Skeletal muscle satellite cell (primary cell): ENCODE measurements at regions not wholly inside any gene's neighbourhood (a gene's known extent, or its start where the extent isn't known, plus 50 kb on each side); places are given as distances from the start of the nearest gene placed in this dataset.
"Not testable (repeated sequence)": the region's sequence is repeated elsewhere in the genome, so short reads cannot be mapped to it uniquely, and the experiment has no call there.

Experiments used
- H3K27me3 ChIP-seq: 2 replicates; pipeline ENCODE4 v1.7.0; 2013; ENCODE audit warnings: low read length; ENCODE audit not compliant: control insufficient read depth, insufficient read depth
- H3K36me3 ChIP-seq: 2 replicates; pipeline ENCODE4 v1.7.0; 2013; ENCODE audit warnings: mild to moderate bottlenecking, control low read depth, low read length; ENCODE audit not compliant: insufficient read depth
- H3K4me1 ChIP-seq: 2 replicates; pipeline ENCODE4 v1.7.0; 2013; ENCODE audit warnings: low read length; ENCODE audit not compliant: control insufficient read depth, insufficient read depth
- H3K4me2 ChIP-seq: 2 replicates; pipeline ENCODE4 v1.7.0; 2013; ENCODE audit warnings: mild to moderate bottlenecking, low read length
- H3K4me3 ChIP-seq: 2 replicates; pipeline ENCODE4 v1.7.0; 2013; ENCODE audit warnings: low read length
- H3K9ac ChIP-seq: 2 replicates; pipeline ENCODE4 v1.7.0; 2013; ENCODE audit warnings: mild to moderate bottlenecking, low read depth, low read length, moderate library complexity
- H3K9me3 ChIP-seq: replicated peaks from 2 replicates; pipeline ENCODE4 v1.7.0; 2013; ENCODE audit warnings: mild to moderate bottlenecking, control low read depth, low read length

DNA sequence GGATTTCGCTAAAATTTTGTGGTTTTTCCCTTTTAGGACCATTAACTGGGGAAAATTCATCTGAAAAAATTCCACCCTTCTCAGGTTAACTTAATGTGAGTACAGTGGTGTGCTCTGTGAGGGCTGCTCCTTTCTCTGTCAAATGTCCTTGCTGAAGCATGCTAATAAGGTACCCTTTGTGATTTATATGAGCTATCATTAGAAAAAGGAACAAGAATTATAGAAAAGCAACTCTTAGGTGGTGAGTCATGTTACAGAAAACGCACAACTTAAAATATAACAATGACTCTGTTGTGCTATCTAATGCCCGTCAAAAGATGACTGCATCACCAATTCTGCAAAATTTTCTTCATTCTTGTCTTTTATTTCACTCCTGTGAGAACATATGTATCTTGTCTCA lies 162.0 kb upstream of the MAGI2 start:
- Histone ChIP-seq H3K9ac (no peak overlapping the region), H3K4me1 (no peaks in the 10 kb centered on the region), H3K9me3 (no peaks in the 10 kb centered on the region), H3K4me3 (no peak overlapping the region), H3K4me2 (no peak overlapping the region), H3K27me3 (no peaks in the 10 kb centered on the region), H3K36me3 (no peaks in the 10 kb centered on the region)

DNA sequence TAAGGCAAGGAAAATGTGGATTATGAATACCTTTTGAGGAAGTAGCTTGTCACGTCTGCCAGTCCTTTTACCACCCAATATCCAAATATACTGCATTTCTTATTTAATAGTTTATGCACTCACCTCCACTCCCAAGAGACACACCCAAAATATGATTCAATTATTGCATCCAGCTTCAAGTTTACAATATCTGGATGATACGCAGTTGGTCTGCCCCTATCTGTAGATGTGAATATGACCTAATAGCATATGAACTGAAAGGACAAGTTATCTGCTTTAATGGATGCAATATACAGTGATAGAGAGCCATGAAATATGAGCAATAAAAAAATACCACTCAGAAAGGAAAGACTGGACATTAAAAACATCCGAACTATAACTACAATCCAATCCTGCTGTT lies 159.4 kb upstream of the MAGI2 start:
- H3K36me3 ChIP-seq = no peaks in the 10 kb centered on the region
- H3K4me2 ChIP-seq = no peak overlapping the region
- H3K9me3 ChIP-seq = no peaks in the 10 kb centered on the region
- no peak overlapping the region for H3K4me3 ChIP-seq
- no peaks in the 10 kb centered on the region for H3K27me3 ChIP-seq
- no peaks in the 10 kb centered on the region for H3K4me1 ChIP-seq
- no peak overlapping the region for H3K9ac ChIP-seq

- Histone ChIP-seq H3K9me3 (no peaks in the 10 kb centered on the region), H3K4me3 (no peak overlapping the region), H3K4me1 (no peaks in the 10 kb centered on the region), H3K4me2 (no peak overlapping the region), H3K27me3 (no peaks in the 10 kb centered on the region), H3K9ac (no peak overlapping the region), H3K36me3 (no peaks in the 10 kb centered on the region)
Observed at GRCh38 chr7:79612022-79612421, 158.6 kb upstream of the MAGI2 start.

GRCh38 chr7:79610748-79611304 lies 157.4 kb upstream of the MAGI2 start:
- H3K9me3 ChIP-seq = no peaks in the 10 kb centered on the region
- H3K36me3 ChIP-seq = no peaks in the 10 kb centered on the region
- no peak overlapping the region for H3K4me2 ChIP-seq
- no peak overlapping the region for H3K4me3 ChIP-seq
- H3K4me1 ChIP-seq = no peaks in the 10 kb centered on the region
- no peaks in the 10 kb centered on the region for H3K27me3 ChIP-seq
- H3K9ac ChIP-seq = no peak overlapping the region

DNA sequence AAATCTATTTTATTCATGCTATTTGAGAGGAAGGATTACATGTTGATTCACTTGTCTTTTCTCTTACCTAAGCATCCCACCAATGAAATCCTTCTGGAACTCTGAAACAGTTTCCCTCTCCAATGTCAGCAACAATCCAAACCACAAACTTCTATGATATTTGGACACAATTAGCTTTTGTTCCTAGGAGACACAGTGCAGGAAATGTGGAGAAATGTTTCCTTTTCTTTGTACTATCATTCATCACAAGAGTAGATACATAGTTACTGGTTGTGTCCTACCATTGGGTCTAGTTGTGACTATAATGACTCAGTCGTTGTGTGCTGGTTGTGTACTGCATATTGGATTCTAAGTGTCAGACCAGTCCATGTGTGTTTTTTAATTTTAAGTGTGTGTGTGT lies 156.8 kb upstream of the MAGI2 start:
- H3K27me3 ChIP-seq = no peaks in the 10 kb centered on the region
- no peaks in the 10 kb centered on the region for H3K9me3 ChIP-seq
- H3K4me1 ChIP-seq = no peaks in the 10 kb centered on the region
- no peak overlapping the region for H3K4me2 ChIP-seq
- no peaks in the 10 kb centered on the region for H3K36me3 ChIP-seq
- H3K9ac ChIP-seq = no peak overlapping the region
- H3K4me3 ChIP-seq = no peak overlapping the region

DNA sequence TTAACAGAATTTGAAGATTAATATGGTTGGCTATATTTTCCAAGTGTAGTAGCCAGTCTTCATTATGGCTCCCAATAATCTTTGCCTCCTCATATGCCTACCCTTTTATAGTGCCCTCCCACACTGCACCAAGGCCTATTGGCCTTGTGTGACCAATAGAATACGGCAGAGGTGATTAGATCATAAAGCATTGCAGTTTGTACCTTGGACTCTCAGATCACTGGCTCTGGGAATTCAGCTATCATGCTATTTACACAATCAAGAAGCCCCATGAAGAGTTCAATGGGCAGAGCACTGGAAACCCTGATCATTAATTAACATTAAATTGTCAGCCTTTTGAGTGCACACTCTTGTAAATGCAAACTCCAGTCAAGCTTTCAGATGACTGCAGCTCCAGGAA lies 154.5 kb upstream of the MAGI2 start:
- Histone ChIP-seq H3K4me2 (no peak overlapping the region), H3K4me1 (no peaks in the 10 kb centered on the region), H3K9ac (no peak overlapping the region), H3K27me3 (no peaks in the 10 kb centered on the region), H3K9me3 (no peaks in the 10 kb centered on the region), H3K36me3 (no peaks in the 10 kb centered on the region), H3K4me3 (no peak overlapping the region)

DNA sequence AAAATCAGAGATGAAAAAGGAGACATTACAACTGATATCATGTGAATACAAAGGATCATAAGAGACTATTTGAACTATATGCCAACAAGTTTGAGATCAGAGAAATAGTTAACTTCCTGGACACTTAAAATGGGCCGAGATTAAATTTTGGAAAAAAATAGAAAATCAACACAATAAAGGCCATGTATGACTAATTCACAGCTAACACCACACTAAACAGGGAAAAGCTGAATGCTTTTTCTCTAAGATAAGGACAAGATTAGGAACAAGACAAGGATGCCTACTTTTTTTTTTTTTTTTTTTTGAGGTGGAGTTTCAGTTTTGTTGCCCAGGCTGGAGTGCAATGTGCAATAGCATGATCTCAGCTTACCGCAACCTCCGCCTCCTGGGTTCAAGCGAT lies 151.4 kb upstream of the MAGI2 start:
- Histone ChIP-seq H3K36me3 (no peaks in the 10 kb centered on the region), H3K27me3 (no peaks in the 10 kb centered on the region), H3K4me3 (no peak overlapping the region), H3K9me3 (no peaks in the 10 kb centered on the region), H3K9ac (no peak overlapping the region), H3K4me2 (no peak overlapping the region), H3K4me1 (no peaks in the 10 kb centered on the region)

- Histone ChIP-seq H3K9ac (no peak overlapping the region), H3K27me3 (no peaks in the 10 kb centered on the region), H3K36me3 (no peaks in the 10 kb centered on the region), H3K4me2 (no peak overlapping the region), H3K4me1 (no peaks in the 10 kb centered on the region), H3K4me3 (no peak overlapping the region), H3K9me3 (no peaks in the 10 kb centered on the region)
Observed at GRCh38 chr7:79598351-79598750, 144.9 kb upstream of the MAGI2 start.

DNA sequence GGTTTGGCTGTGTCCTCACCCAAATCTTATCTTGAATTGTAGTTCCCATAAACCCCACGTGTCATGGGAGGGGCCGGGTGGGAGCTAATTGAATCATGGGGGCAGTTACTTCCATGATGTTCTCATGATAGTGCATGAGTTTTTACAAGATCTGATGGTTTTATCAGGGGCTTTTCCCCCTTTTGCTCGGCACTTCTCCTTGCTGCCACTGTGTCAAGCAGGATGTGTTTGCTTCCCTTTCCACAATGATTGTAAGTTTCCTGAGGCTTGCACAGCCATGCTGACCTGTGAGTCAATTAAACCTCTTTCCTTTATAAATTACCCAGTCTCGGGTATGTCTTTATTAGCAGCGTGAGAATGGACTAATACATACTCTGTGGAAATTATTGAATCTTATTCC lies 141.2 kb upstream of the MAGI2 start:
- H3K4me2 ChIP-seq, H3K36me3 ChIP-seq, H3K27me3 ChIP-seq, H3K4me1 ChIP-seq, H3K9me3 ChIP-seq, H3K9ac ChIP-seq, H3K4me3 ChIP-seq: not testable (repeated sequence)

DNA sequence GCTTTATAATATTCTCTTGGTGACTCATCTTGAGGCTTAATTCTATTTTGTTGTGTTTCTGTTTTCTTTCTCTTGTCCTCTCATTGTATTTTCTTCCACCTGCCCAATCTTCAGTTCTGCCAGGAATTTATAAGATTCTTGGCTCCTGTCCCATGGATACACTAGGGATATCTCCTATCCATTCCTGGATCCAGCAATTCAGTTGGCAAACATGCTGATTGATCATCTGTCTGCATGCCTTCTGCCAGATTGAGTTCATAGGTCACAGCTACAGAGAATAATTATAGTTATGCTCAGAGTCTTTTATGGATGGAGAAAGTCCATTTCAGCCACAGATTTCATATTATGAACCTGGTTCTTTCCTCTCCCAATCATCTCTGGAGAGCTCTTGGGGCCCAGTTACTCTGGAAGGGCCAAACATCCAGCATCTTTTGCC lies 140.4 kb upstream of the MAGI2 start:
- Histone ChIP-seq H3K36me3 (no peaks in the 10 kb centered on the region), H3K9ac (no peak overlapping the region), H3K27me3 (no peaks in the 10 kb centered on the region), H3K9me3 (no peaks in the 10 kb centered on the region), H3K4me2 (no peak overlapping the region), H3K4me3 (no peak overlapping the region), H3K4me1 (no peaks in the 10 kb centered on the region)

GRCh38 chr7:79590916-79591623 lies 137.6 kb upstream of the MAGI2 start:
- no peaks in the 10 kb centered on the region for H3K9me3 ChIP-seq
- no peak overlapping the region for H3K4me3 ChIP-seq
- no peaks in the 10 kb centered on the region for H3K4me1 ChIP-seq
- H3K9ac ChIP-seq = no peak overlapping the region
- no peaks in the 10 kb centered on the region for H3K36me3 ChIP-seq
- no peak overlapping the region for H3K4me2 ChIP-seq
- H3K27me3 ChIP-seq = no peaks in the 10 kb centered on the region

DNA sequence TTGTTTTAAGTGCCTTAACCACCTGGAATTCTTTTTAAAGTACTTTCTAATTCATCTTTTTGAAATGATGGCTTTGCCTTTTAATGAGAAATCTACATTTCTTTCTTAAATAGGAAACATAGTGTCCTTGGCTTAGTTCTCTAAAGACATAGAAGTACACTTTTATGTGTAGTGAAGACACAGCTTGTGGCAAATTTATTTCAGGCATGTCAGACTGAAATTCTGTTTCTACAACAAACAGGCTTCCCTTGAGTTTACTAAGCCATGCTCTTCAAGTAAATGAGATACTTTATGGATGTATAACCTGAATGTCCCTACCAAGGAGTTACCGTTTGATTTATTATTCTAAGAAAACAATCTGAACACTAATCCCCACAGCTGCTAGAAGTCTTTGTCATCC lies 136.9 kb upstream of the MAGI2 start:
- Histone ChIP-seq H3K4me1 (no peaks in the 10 kb centered on the region), H3K9ac (no peak overlapping the region), H3K36me3 (no peaks in the 10 kb centered on the region), H3K9me3 (no peaks in the 10 kb centered on the region), H3K27me3 (no peaks in the 10 kb centered on the region), H3K4me3 (no peak overlapping the region), H3K4me2 (no peak overlapping the region)
